C4-2B (cell line): ENCODE measurements at regions not wholly inside any gene's neighbourhood (a gene's known extent, or its start where the extent isn't known, plus 50 kb on each side); places are given as distances from the start of the nearest gene placed in this dataset.

ENCODE experiments used
- H3K27ac ChIP-seq: fragments of 450-650 bp; 2 replicates; pipeline ENCODE4 v1.5.1; 2017
- CTCF ChIP-seq: fragments of 450-650 bp; conservative IDR thresholded peaks from 2 replicates; pipeline ENCODE4 v1.5.1; 2017; ENCODE audit warnings: mild to moderate bottlenecking
- ZFX ChIP-seq: fragments of 450-650 bp; IDR thresholded peaks from 2 replicates; pipeline ENCODE4 v1.6.1; 2017

DNA sequence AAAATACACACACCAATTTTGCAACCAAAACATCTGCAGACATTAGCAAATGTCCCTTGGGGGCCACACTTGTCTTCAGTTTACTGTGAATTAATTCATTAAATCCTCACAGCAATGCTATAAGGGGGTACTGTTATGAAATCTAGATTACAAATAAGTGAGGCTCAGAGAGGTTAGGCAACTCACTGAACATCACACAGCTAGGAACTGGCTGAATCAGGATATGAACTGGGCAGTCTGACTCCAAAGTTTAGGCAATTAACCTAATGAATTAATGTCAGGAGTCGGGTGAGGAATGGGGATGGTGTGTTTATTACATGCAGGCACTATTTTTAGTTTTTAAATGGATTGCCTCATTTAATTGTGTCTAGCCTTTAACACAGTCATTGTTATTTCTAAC lies 305.7 kb upstream of the XYLT1 start:
- TF ChIP-seq ZFX, result no peak
- no peak for TF ChIP-seq CTCF
- no peak overlapping the region for H3K27ac ChIP-seq

DNA sequence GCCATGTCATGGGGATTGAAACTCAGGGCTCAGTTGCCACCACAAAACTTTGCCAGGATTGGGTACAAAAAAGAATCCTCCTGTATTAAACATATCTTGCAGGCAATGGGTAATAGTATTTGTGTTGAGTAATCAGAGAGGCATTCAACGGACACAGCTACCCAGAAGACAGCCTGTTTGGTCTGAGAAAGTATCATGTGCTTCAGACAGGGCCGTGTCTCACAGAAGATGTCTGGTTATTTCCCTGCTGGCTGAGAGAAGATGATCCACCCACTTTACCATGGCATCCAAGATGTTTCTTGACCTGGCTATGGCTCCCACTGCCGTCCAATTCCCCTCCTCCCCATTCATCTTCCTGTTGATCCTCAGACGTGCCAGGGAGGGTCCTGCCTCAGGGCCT lies 304.3 kb upstream of the XYLT1 start:
- H3K27ac ChIP-seq, result no peak overlapping the region
- no peak for TF ChIP-seq ZFX
- TF ChIP-seq CTCF, result no peak

GRCh38 chr16:17773698-17774101 lies 302.9 kb upstream of the XYLT1 start:
- TF ChIP-seq ZFX (no peak), CTCF (no peak)
- H3K27ac ChIP-seq, result no peak overlapping the region

- no peak overlapping the region for H3K27ac ChIP-seq
- TF ChIP-seq ZFX (no peak), CTCF (no peak; the same call in 1 of the 2 replicates)
Measured at GRCh38 chr16:17770104-17770503, 299.3 kb upstream of the XYLT1 start.

DNA sequence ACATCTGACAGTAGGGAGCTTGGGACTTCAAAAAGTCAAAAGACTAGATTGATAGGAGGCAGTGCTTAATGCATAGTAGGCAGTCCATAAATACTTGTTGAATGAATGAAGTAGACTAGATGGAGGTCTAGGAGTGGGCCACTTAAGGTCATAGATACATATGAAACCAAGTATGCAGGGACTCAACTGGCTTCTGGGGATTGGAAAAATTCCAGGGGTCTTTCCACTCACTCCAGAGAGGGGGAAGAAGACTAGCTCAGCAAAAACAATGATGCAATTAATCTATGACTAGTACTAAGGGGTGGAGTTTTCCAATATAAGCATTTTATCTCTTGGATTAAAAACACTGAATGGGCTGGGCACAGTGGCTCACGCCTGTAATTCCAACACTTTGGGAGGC lies 298.3 kb upstream of the XYLT1 start:
- TF ChIP-seq ZFX (no peak), CTCF (no peak)
- no peak overlapping the region for H3K27ac ChIP-seq

DNA sequence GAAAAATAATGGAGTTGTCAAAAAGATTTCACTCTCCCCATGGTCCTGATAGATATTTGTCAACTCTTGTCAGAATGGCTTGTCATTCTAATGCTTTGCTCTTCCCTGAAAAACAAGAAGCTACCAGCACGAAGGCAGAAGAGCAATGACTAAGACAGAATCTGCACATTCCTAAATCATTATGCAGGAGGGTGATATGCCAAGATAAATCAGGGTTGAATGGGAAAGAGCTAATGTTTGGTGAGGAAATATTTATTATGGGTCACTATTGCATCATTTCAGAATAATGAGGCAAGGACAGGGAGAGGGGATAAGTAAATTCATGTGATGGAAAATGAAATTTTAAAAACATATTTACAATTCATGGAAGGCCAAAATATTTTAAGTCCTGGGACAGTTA lies 297.5 kb upstream of the XYLT1 start:
- no peak for TF ChIP-seq ZFX
- no peak for TF ChIP-seq CTCF
- H3K27ac ChIP-seq, result no peak overlapping the region

DNA sequence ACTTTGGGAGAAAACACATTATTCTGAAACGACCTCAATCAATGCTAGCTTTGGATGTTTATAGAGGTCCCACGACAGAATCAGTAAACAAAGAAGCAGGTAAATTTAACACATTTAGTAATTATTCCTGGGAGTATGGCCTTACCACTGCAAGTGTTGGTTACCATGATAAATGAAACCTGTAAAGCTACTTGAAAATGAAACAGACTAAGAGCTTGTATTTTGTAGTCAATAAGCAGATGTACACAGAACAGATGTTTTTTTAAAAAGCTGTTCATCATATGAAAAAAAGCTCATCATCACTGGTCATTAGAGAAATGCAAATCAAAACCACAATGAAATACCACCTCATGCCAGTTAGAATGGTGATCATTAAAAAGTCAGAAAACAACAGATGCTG lies 295.3 kb upstream of the XYLT1 start:
- no peak overlapping the region for H3K27ac ChIP-seq
- TF ChIP-seq CTCF (no peak), ZFX (no peak)
